Sigmoid colon (tissue), 4 donors: ENCODE measurements at regions not wholly inside any gene's neighbourhood (a gene's known extent, or its start where the extent isn't known, plus 50 kb on each side); places are given as distances from the start of the nearest gene placed in this dataset.

Source experiments
- CTCF ChIP-seq, 4 experiments: fragments of 450-650 bp in 3 of 4; fragments of 200-600 bp in 1 of 4; IDR thresholded peaks; one replicate each; pipeline ENCODE4 v1.5.1; 2016 to 2019; ENCODE audit warnings: antibody characterized with exemption in 4 of 4, mild to moderate bottlenecking in 3 of 4, moderate library complexity in 2 of 4
- EP300 ChIP-seq, 4 donors: sonication (generic); formaldehyde crosslinking; IDR thresholded peaks; one replicate each; pipeline ENCODE4 v1.6.1; 2017; ENCODE audit warnings: antibody characterized with exemption in 4 of 4

DNA sequence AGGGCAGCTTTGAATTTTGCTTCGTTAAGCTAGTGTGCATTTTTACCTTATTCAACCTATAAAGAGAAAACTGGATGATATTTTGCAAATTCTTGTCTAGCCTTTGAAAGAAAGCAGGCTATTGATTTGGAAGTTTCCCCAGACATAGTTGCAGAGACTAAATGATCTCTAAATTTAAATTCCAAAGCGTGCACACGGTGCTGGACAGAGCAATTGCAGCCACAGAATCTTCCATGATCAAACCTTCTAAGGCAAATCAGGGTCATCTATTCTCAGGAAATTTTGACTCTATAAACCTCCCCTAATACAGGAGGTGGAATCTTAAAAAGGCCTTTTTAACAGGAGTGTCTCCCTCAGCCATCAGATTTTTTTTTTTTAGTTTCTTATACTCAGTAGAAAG, 159.9 kb downstream of the MDFIC start:
- no peak for TF ChIP-seq EP300 (IDR thresholded peaks at IDR 0.05)
- no peak for TF ChIP-seq CTCF (IDR thresholded peaks at IDR 0.05)
